WTC11 (cell line): ENCODE measurements at regions not wholly inside any gene's neighbourhood (a gene's known extent, or its start where the extent isn't known, plus 50 kb on each side); places are given as distances from the start of the nearest gene placed in this dataset.

Experiments
- ATAC-seq: fragments of 200-7000 bp; cut with Tn5 transposase; 2 replicates; pipeline ENCODE4 v1.10.0; 2021; ENCODE audit warnings: mild to moderate bottlenecking, moderate library complexity
- CTCF ChIA-PET: fragments of 300-600 bp; sonication (Branson Sonifier 250); formaldehyde crosslinking; loops from one replicate; lab custom pipeline; 2021; ENCODE audit warnings: antibody characterized with exemption; lab: Charles Lee
- POLR2A ChIA-PET: fragments of 350-600 bp; sonication (Branson Sonifier 250); formaldehyde crosslinking; loops from one replicate; lab custom pipeline; 2021; ENCODE audit warnings: antibody characterized with exemption; lab: Charles Lee
- DNase-seq: peaks from one replicate; pipeline ENCODE4 v3.0.0; 2021; ENCODE audit warnings: low spot score
- H3K27ac Mint-ChIP-seq: 2 replicates; pipeline ENCODE4 v1.8.0; 2021; ENCODE audit warnings: mixed read lengths
- H3K27me3 Mint-ChIP-seq: 2 replicates; pipeline ENCODE4 v1.8.0; 2021; ENCODE audit warnings: low read depth, mild to moderate bottlenecking, moderate library complexity, mixed read lengths
- H3K36me3 Mint-ChIP-seq: 2 replicates; pipeline ENCODE4 v1.8.0; 2021; ENCODE audit warnings: mixed read lengths
- H3K4me1 Mint-ChIP-seq: 2 replicates; pipeline ENCODE4 v1.8.0; 2022; ENCODE audit warnings: mixed read lengths
- H3K4me3 Mint-ChIP-seq: 2 replicates; pipeline ENCODE4 v1.8.0; 2021; ENCODE audit warnings: mild to moderate bottlenecking, moderate library complexity, mixed read lengths
- H3K9me3 Mint-ChIP-seq: 2 replicates; pipeline ENCODE4 v1.8.0; 2021; ENCODE audit warnings: mixed read lengths
- ATF1 ChIP-seq: sonication (generic); formaldehyde crosslinking; IDR thresholded peaks from 2 replicates; pipeline ENCODE4 v1.8.1; 2023; ENCODE audit warnings: mild to moderate bottlenecking, moderate library complexity, missing genetic modification reagents
- E2F5 ChIP-seq: sonication (generic); formaldehyde crosslinking; IDR thresholded peaks from 2 replicates; pipeline ENCODE4 v1.8.1; 2022; ENCODE audit warnings: mild to moderate bottlenecking, moderate library complexity, missing genetic modification reagents
- EMX1 ChIP-seq: fragments of 250-450 bp; sonication (Bioruptor Pico); IDR thresholded peaks from 2 replicates; pipeline ENCODE4 v1.8.0; 2021; ENCODE audit warnings: mild to moderate bottlenecking
- ERG ChIP-seq: fragments of 250-450 bp; sonication (Bioruptor Pico); IDR thresholded peaks from 2 replicates; pipeline ENCODE4 v1.8.0; 2021; ENCODE audit warnings: mild to moderate bottlenecking
- FOXP1 ChIP-seq: sonication (generic); formaldehyde crosslinking; IDR thresholded peaks from 2 replicates; pipeline ENCODE4 v1.8.0; 2022; ENCODE audit warnings: missing genetic modification reagents, mild to moderate bottlenecking, moderate library complexity, borderline replicate concordance
- GTF2I ChIP-seq: fragments of 250-450 bp; sonication (Bioruptor Pico); conservative IDR thresholded peaks from 2 replicates; pipeline ENCODE4 v1.4.0; 2021; ENCODE audit warnings: mild to moderate bottlenecking
- HMGXB4 ChIP-seq: sonication (generic); formaldehyde crosslinking; IDR thresholded peaks from 2 replicates; pipeline ENCODE4 v1.8.1; 2023; ENCODE audit warnings: mild to moderate bottlenecking, moderate library complexity, missing genetic modification reagents
- NFE2L1 ChIP-seq: sonication (generic); formaldehyde crosslinking; IDR thresholded peaks from 2 replicates; pipeline ENCODE4 v1.8.1; 2023; ENCODE audit warnings: missing genetic modification reagents
- NFYB ChIP-seq: sonication (generic); formaldehyde crosslinking; conservative IDR thresholded peaks from 2 replicates; pipeline ENCODE4 v1.8.0; 2022; ENCODE audit warnings: low read depth, missing genetic modification reagents
- NR1H2 ChIP-seq: sonication (generic); formaldehyde crosslinking; IDR thresholded peaks from 2 replicates; pipeline ENCODE4 v1.9.0; 2021; ENCODE audit warnings: mild to moderate bottlenecking, moderate library complexity, missing genetic modification reagents
- NR2C2 ChIP-seq: sonication (generic); formaldehyde crosslinking; IDR thresholded peaks from 2 replicates; pipeline ENCODE4 v1.8.0; 2022; ENCODE audit warnings: mild to moderate bottlenecking, missing genetic modification reagents
- OVOL2 ChIP-seq: fragments of 250-450 bp; sonication (Bioruptor Pico); IDR thresholded peaks from 2 replicates; pipeline ENCODE4 v1.9.0; 2021; ENCODE audit warnings: mild to moderate bottlenecking, borderline replicate concordance
- PREB ChIP-seq: sonication (generic); formaldehyde crosslinking; IDR thresholded peaks from 2 replicates; pipeline ENCODE4 v1.8.1; 2022; ENCODE audit warnings: mild to moderate bottlenecking, missing genetic modification reagents, moderate library complexity, borderline replicate concordance
- SP1 ChIP-seq: sonication (generic); formaldehyde crosslinking; conservative IDR thresholded peaks from 2 replicates; pipeline ENCODE4 v1.8.1; 2022; ENCODE audit warnings: missing genetic modification reagents
- TEAD1 ChIP-seq: sonication (generic); formaldehyde crosslinking; IDR thresholded peaks from 2 replicates; pipeline ENCODE4 v1.8.0; 2022; ENCODE audit warnings: mild to moderate bottlenecking, missing genetic modification reagents
- USF1 ChIP-seq: sonication (generic); formaldehyde crosslinking; IDR thresholded peaks from 2 replicates; pipeline ENCODE4 v1.8.0; 2022; ENCODE audit warnings: mild to moderate bottlenecking, missing genetic modification reagents
- TF ChIP-seq, protein P1 (sequence below): sonication (generic); formaldehyde crosslinking; IDR thresholded peaks from 2 replicates; pipeline ENCODE4 v1.8.0; 2023; ENCODE audit warnings: missing genetic modification reagents
- TF ChIP-seq, protein P2 (sequence below): sonication (generic); formaldehyde crosslinking; IDR thresholded peaks from 2 replicates; pipeline ENCODE4 v1.8.1; 2023; ENCODE audit warnings: mild to moderate bottlenecking, missing genetic modification reagents, moderate library complexity
- TF ChIP-seq, protein P3 (sequence below): fragments of 250-450 bp; sonication (Bioruptor Pico); IDR thresholded peaks from 2 replicates; pipeline ENCODE4 v2.1.2; 2022; ENCODE audit warnings: mild to moderate bottlenecking, moderate library complexity
- TF ChIP-seq, protein P4 (sequence below): sonication (generic); formaldehyde crosslinking; conservative IDR thresholded peaks from 2 replicates; pipeline ENCODE4 v1.8.1; 2022; ENCODE audit warnings: mild to moderate bottlenecking, missing genetic modification reagents

DNA sequence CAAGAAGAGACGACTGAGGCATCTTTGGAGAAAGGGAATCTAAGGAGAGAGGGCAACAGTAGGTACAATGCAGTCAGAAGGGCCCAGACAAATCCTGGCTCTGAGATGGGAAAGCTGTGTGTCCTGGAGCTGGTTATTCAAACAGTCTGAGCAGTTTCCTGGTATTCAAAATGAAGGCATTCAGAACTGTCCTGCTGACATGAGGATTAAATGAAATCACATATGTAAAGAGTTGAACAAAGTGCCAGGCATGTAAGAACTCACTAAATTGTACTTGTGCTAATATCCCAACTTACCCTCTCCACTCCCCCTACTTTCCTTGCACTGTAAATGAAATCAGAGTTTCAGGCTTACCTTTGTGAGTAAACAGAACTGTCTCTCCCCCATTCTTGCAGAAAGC is 60.9 kb upstream of the LDB2 start (continued):
- TF ChIP-seq PREB: no peak
- no peak for TF ChIP-seq EMX1 (CRISPR knock-in tag)
- no peak for TF ChIP-seq NFYB

DNA sequence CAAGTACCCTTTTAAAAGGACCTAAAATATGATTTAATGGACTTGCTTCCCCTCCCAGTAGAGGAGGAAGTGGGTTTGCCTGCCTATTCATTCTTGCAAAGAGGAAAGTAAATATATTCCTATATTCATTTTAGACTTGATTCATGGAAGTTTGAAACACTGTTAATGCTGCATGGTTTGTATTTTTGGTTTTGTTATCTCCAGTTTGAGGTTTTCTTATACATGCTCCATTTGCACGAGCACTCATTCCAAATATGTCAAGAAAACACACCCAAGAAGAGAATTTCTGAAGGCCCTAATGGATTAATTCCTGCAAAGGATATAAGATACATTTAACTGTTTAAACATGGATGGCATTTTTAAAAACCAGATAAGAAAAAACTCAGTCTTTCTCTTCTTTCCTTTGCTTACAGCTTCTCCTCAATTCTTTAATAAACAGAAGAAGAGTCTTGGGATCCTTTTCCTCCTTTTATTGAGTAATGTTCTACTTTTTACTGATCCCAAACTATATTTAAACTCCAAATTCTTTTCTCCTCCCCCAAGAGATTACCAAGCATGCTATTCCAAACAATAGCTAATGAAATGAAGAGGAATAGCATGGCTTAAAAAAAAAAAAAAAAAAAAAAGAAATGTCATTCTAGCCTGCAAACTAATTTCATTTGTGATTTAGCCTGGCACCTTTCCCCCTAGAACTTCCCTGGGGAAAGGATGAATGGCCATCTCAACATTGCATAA is 54.6 kb upstream of the LDB2 start:
- H3K4me3 Mint-ChIP-seq: no peak overlapping the region
- ChIA-PET CTCF (interaction anchor here (0.6 to 1.8 kb wide), 2 partner anchors 37 to 169 kb away, joined by 5 to 6 read pairs; no protein-coding TSS in a partner anchor), POLR2A (no interaction called here)

More for the DNA sequence above, 54.6 kb upstream of the LDB2 start:
- H3K9me3 Mint-ChIP-seq: peaks cover 31% of the 10 kb centered on the region
- ATAC-seq (no peak), DNase-seq (no peak)
- peaks cover 20% of the 10 kb centered on the region for H3K4me1 Mint-ChIP-seq
- H3K36me3 Mint-ChIP-seq: peaks cover 22% of the 10 kb centered on the region
- no peak overlapping the region for H3K27ac Mint-ChIP-seq
- TF ChIP-seq GTF2I (CRISPR knock-in tag): no peak
- no peak for TF ChIP-seq E2F5 (CRISPR knock-in tag)
- TF ChIP-seq, protein P1, sequence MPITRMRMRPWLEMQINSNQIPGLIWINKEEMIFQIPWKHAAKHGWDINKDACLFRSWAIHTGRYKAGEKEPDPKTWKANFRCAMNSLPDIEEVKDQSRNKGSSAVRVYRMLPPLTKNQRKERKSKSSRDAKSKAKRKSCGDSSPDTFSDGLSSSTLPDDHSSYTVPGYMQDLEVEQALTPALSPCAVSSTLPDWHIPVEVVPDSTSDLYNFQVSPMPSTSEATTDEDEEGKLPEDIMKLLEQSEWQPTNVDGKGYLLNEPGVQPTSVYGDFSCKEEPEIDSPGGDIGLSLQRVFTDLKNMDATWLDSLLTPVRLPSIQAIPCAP: no peak
- no peak for TF ChIP-seq HMGXB4 (CRISPR knock-in tag)
- TF ChIP-seq NR2C2 (CRISPR knock-in tag): no peak
- TF ChIP-seq FOXP1: no peak
- no peak for TF ChIP-seq USF1 (CRISPR knock-in tag)
- TF ChIP-seq, protein P2, sequence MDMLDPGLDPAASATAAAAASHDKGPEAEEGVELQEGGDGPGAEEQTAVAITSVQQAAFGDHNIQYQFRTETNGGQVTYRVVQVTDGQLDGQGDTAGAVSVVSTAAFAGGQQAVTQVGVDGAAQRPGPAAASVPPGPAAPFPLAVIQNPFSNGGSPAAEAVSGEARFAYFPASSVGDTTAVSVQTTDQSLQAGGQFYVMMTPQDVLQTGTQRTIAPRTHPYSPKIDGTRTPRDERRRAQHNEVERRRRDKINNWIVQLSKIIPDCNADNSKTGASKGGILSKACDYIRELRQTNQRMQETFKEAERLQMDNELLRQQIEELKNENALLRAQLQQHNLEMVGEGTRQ: no peak
- TF ChIP-seq NR1H2: no peak
- TF ChIP-seq, protein P3, sequence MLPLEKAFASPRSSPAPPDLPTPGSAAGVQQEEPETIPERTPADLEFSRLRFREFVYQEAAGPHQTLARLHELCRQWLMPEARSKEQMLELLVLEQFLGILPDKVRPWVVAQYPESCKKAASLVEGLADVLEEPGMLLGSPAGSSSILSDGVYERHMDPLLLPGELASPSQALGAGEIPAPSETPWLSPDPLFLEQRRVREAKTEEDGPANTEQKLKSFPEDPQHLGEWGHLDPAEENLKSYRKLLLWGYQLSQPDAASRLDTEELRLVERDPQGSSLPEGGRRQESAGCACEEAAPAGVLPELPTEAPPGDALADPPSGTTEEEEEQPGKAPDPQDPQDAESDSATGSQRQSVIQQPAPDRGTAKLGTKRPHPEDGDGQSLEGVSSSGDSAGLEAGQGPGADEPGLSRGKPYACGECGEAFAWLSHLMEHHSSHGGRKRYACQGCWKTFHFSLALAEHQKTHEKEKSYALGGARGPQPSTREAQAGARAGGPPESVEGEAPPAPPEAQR (CRISPR knock-in tag): no peak
- no peak for TF ChIP-seq ERG
- TF ChIP-seq ATF1 (CRISPR knock-in tag): no peak
- TF ChIP-seq SP1 (CRISPR knock-in tag): no peak
- TF ChIP-seq TEAD1 (CRISPR knock-in tag): no peak
- TF ChIP-seq NFE2L1: no peak
- TF ChIP-seq, protein P4, sequence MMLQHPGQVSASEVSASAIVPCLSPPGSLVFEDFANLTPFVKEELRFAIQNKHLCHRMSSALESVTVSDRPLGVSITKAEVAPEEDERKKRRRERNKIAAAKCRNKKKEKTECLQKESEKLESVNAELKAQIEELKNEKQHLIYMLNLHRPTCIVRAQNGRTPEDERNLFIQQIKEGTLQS (CRISPR knock-in tag): no peak
- no peak for TF ChIP-seq OVOL2 (CRISPR knock-in tag)
- peaks cover 3% of the 10 kb centered on the region; the same call in 1 of the 2 replicates for H3K27me3 Mint-ChIP-seq
